NT2/D1 (cell line): ENCODE measurements at regions not wholly inside any gene's neighbourhood (a gene's known extent, or its start where the extent isn't known, plus 50 kb on each side); places are given as distances from the start of the nearest gene placed in this dataset.

Source experiments
- SUZ12 ChIP-seq: IDR thresholded peaks from 2 replicates; pipeline ENCODE4 v1.6.1; 2011; ENCODE audit not compliant: insufficient read length, insufficient read depth; ENCODE audit errors: extremely low read depth
- YY1 ChIP-seq: IDR thresholded peaks from 2 replicates; pipeline ENCODE4 v1.6.1; 2011; ENCODE audit not compliant: insufficient read length, insufficient read depth
- ZNF274 ChIP-seq: IDR thresholded peaks from 2 replicates; pipeline ENCODE4 v1.6.1; 2011; ENCODE audit warnings: mild to moderate bottlenecking, low read depth, low read length

DNA sequence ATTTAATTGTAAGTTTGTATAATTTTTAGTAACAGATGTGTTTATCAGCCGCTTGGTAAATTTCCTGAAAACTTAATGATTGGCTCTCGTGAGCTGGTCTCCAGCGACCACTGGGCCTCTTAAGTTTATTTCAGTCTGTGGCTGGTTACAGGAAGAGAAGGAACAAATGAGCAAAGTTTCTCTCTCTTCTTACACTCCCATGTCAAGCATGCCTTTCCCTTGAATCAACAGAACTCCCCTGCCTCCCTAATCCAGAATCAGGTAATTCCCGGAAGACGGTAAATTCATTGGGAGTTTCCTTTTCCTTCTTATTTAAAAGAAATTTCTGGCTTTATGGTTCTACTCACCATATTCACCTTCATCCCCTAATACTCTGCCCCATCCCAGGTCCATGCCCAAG is 52.5 kb upstream of the POMP start:
- TF ChIP-seq ZNF274, result no peak
- no peak for TF ChIP-seq SUZ12
- TF ChIP-seq YY1, result no peak
